Keratinocyte (primary cell): ENCODE measurements at regions not wholly inside any gene's neighbourhood (a gene's known extent, or its start where the extent isn't known, plus 50 kb on each side); places are given as distances from the start of the nearest gene placed in this dataset.

Experiments
- DNase-seq: peaks from one replicate; pipeline ENCODE4 v3.0.0-alpha.2; 2011; ENCODE audit warnings: low read depth, missing footprints, low spot score
- FAIRE-seq: peaks from 2 replicates; lab custom pipeline; 2011; peaks lifted over from hg19 to GRCh38; lab: Jason Lieb, UNC
- H2AFZ ChIP-seq: 2 replicates; pipeline ENCODE4 v1.6.0; 2012; ENCODE audit warnings: low read length, control low read depth, inconsistent platforms; ENCODE audit not compliant: control insufficient read depth
- H3K27ac ChIP-seq: 2 replicates; pipeline ENCODE4 v1.5.1; 2011; ENCODE audit warnings: low read length; ENCODE audit not compliant: control insufficient read depth, insufficient read depth
- H3K27me3 ChIP-seq: 3 replicates; pipeline ENCODE4 v1.6.0; 2011; ENCODE audit warnings: low read length; ENCODE audit not compliant: control insufficient read depth, insufficient read depth; ENCODE audit errors: extremely low read depth
- H3K36me3 ChIP-seq, 2 experiments: 2 replicates in 1 of 2; 3 replicates in 1 of 2; pipeline ENCODE4 v1.5.1; 2011; ENCODE audit warnings: low read length in 2 of 2, mild to moderate bottlenecking in 1 of 2; ENCODE audit not compliant: control insufficient read depth in 2 of 2, insufficient read depth in 2 of 2; ENCODE audit errors: extremely low read depth in 1 of 2
- H3K4me1 ChIP-seq: 3 replicates; pipeline ENCODE4 v1.5.1; 2011; ENCODE audit warnings: low read length; ENCODE audit not compliant: control insufficient read depth, insufficient read depth; ENCODE audit errors: extremely low read depth
- H3K4me2 ChIP-seq: 3 replicates; pipeline ENCODE4 v1.6.0; 2011; ENCODE audit warnings: low read depth, low read length; ENCODE audit not compliant: control insufficient read depth, insufficient read depth; ENCODE audit errors: extremely low read depth
- H3K4me3 ChIP-seq, 3 experiments: fragments of 200-600 bp in 1 of 3; sonication (generic) in 1 of 3; 2 replicates in 2 of 3; 3 replicates in 1 of 3; pipeline ENCODE4 v1.5.1; 2011 to 2016; ENCODE audit warnings: low read length in 3 of 3, mild to moderate bottlenecking in 3 of 3, control low read depth in 2 of 3, inconsistent platforms in 1 of 3, low read depth in 1 of 3, mixed read lengths in 1 of 3, mixed run types in 1 of 3, moderate library complexity in 1 of 3; ENCODE audit not compliant: control insufficient read depth in 2 of 3, insufficient read depth in 2 of 3; ENCODE audit errors: extremely low read depth in 1 of 3
- H3K79me2 ChIP-seq: 2 replicates; pipeline ENCODE4 v1.6.0; 2012; ENCODE audit warnings: low read length; ENCODE audit not compliant: control insufficient read depth, insufficient read depth
- H3K9ac ChIP-seq: 3 replicates; pipeline ENCODE4 v1.6.0; 2011; ENCODE audit warnings: low read length; ENCODE audit not compliant: control insufficient read depth, insufficient read depth; ENCODE audit errors: extremely low read depth
- H3K9me1 ChIP-seq: 3 replicates; pipeline ENCODE4 v1.6.0; 2011; ENCODE audit warnings: low read length; ENCODE audit not compliant: control insufficient read depth, insufficient read depth; ENCODE audit errors: extremely low read depth
- H3K9me3 ChIP-seq: 2 replicates; pipeline ENCODE4 v1.5.1; 2012; ENCODE audit warnings: low read depth, low read length; ENCODE audit not compliant: control insufficient read depth
- H4K20me1 ChIP-seq: 3 replicates; pipeline ENCODE4 v1.6.0; 2011; ENCODE audit warnings: low read length; ENCODE audit not compliant: control insufficient read depth, insufficient read depth; ENCODE audit errors: extremely low read depth
- CTCF ChIP-seq, 3 experiments: IDR thresholded peaks in 1 of 3; conservative IDR thresholded peaks in 1 of 3; optimal IDR thresholded peaks in 1 of 3; 2 replicates in 2 of 3; 3 replicates in 1 of 3; pipeline versions ENCODE3 to v1.5.1; 2011; ENCODE audit warnings: low read length in 3 of 3, mild to moderate bottlenecking in 3 of 3, moderate library complexity in 2 of 3, control low read depth in 1 of 3, inconsistent platforms in 1 of 3; ENCODE audit not compliant: insufficient read depth in 2 of 3; ENCODE audit errors: extremely low read depth in 1 of 3
- EZH2 ChIP-seq: IDR thresholded peaks from one replicate; pipeline ENCODE4 v1.6.1; 2012; ENCODE audit warnings: inconsistent platforms, mild to moderate bottlenecking, low read length, moderate library complexity
- dilution Hi-C: fragments of 300-500 bp; cut with MboI; formaldehyde crosslinking; loops from one replicate; pipeline ENCODE4 v1.7.0; 2020; ENCODE audit warnings: low sequenced_read_pairs; ENCODE audit not compliant: extremely low pct_ligation_motif_present

- DNase-seq (no peak), FAIRE-seq (no peak)
- no peak overlapping the region for H3K4me2 ChIP-seq
- H3K27ac ChIP-seq: no peak overlapping the region
- H3K79me2 ChIP-seq: no peaks in the 10 kb centered on the region
- no peak overlapping the region for H3K9ac ChIP-seq
- H3K36me3 ChIP-seq: no peaks in the 10 kb centered on the region
- no peak overlapping the region for H2AFZ ChIP-seq
- no peaks in the 10 kb centered on the region for H3K9me1 ChIP-seq
- no peaks in the 10 kb centered on the region for H3K9me3 ChIP-seq
- dilution Hi-C loops: no loop called here
- TF ChIP-seq EZH2 (no peak), CTCF (optimal IDR thresholded peaks at IDR 0.05 in 1 of 3, IDR thresholded peaks at IDR 0.05 in 1 of 3, conservative IDR thresholded peaks at IDR 0.05 in 1 of 3; ENCODE audit: extremely low read depth in 1 of 3, insufficient read depth in 2 of 3, low read length in 3 of 3) (no peak)
- H3K4me3 ChIP-seq: no peak overlapping the region
- H4K20me1 ChIP-seq: no peaks in the 10 kb centered on the region
- H3K4me1 ChIP-seq: no peaks in the 10 kb centered on the region
- H3K27me3 ChIP-seq: no peaks in the 10 kb centered on the region
Observed at GRCh38 chr6:15781890-15782289, 119.1 kb upstream of the DTNBP1 start.

GRCh38 chr6:15781333-15781732 lies 118.5 kb upstream of the DTNBP1 start:
- Histone ChIP-seq H3K36me3 (no peaks in the 10 kb centered on the region), H3K9me3 (no peaks in the 10 kb centered on the region), H3K27ac (no peak overlapping the region), H3K4me3 (no peak overlapping the region), H4K20me1 (no peaks in the 10 kb centered on the region), H3K27me3 (no peaks in the 10 kb centered on the region), H3K4me2 (no peak overlapping the region), H3K4me1 (no peaks in the 10 kb centered on the region), H3K9ac (no peak overlapping the region), H3K79me2 (no peaks in the 10 kb centered on the region), H3K9me1 (no peaks in the 10 kb centered on the region), H2AFZ (no peak overlapping the region)
- dilution Hi-C loops: no loop called here
- DNase-seq (no peak), FAIRE-seq (no peak)
- TF ChIP-seq CTCF (optimal IDR thresholded peaks at IDR 0.05 in 1 of 3, IDR thresholded peaks at IDR 0.05 in 1 of 3, conservative IDR thresholded peaks at IDR 0.05 in 1 of 3; ENCODE audit: extremely low read depth in 1 of 3, insufficient read depth in 2 of 3, low read length in 3 of 3): no peak
